ENCODE measurements at regions not wholly inside any gene's neighbourhood (a gene's known extent, or its start where the extent isn't known, plus 50 kb on each side); places are given as distances from the start of the nearest gene placed in this dataset.
"Not testable (repeated sequence)": the region's sequence is repeated elsewhere in the genome, so short reads cannot be mapped to it uniquely, and the experiment has no call there.

DNA sequence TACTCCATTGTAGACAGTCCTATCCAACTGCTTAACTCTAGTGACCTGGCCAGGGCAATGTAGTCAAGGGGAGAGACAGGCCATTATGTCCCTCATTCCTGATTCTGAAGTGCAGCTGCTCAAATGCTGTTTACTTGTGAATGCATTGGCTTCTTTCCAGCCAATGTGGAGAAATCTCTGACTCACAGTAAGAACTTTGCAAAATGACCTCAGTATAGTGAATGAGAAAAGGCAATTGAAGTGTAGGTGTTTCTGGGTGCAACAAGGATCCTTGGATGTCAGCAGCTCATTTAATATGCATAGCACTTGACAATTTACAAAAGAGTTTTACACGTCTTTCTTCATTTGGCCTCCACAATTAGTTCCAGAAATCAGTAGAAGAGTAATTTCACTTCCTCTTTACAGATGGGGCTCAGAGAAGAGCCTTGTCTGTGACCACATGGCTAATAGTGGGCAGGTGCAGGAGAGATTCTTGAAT, 367.2 kb downstream of the OSTF1 start:
- no peak overlapping the region for H3K4me3 ChIP-seq (ENCODE audit: low read depth, low read length)
- TF ChIP-seq CTCF (IDR thresholded peaks at IDR 0.05; ENCODE audit: low read depth, low read length): no peak

- no peak overlapping the region for H3K4me3 ChIP-seq (ENCODE audit: low read depth, low read length)
- no peak for TF ChIP-seq CTCF (IDR thresholded peaks at IDR 0.05; ENCODE audit: low read depth, low read length)
These were observed 368.4 kb downstream of the OSTF1 start for GRCh38 chr9:75456698-75457097.

- TF ChIP-seq CTCF (IDR thresholded peaks at IDR 0.05; ENCODE audit: low read depth, low read length): no peak
These were observed 369.2 kb downstream of the OSTF1 start for GRCh38 chr9:75457474-75458011.

DNA sequence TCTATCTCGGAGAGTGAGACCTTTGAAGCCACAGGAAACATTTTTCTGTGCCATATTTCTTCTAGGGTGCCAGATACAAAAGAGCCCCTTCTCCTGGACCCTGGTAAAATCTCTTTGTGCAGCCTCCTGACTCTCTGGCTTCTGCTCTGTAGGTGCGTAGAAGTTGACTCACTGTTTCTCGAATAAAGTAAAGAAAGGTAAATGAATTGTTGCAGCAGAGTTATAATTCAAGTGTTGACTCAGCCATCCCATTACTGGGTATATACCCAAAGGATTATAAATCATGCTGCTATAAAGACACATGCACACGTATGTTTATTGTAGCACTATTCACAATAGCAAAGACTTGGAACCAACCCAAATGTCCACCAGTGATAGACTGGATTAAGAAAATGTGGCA, 371.0 kb downstream of the OSTF1 start:
- H3K4me3 ChIP-seq (ENCODE audit: low read depth, low read length): not testable (repeated sequence)

More at GRCh38 chr9:75457474-75458011, 369.2 kb downstream of the OSTF1 start:
- H3K4me3 ChIP-seq (ENCODE audit: low read depth, low read length): no peak overlapping the region

DNA sequence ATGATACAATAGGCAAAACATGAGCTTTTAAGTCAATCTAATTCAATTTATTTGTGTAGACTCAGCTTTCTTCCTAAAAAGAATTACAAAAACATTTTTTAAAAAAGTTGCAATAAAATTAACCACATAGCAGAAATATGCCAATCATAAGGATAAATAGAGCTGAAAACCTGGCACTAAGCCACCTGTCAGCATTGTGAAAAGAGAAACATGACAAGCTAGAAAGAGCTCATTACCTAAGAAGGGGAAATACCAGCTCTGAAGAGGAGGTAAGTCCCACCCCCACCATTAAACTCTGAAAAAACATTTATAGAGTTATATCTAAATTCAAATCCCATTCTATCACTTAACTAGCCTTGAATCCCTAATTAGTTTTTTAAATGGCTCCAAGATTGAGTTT, 372.9 kb downstream of the OSTF1 start:
- TF ChIP-seq CTCF (IDR thresholded peaks at IDR 0.05; ENCODE audit: low read depth, low read length): no peak
- no peak overlapping the region for H3K4me3 ChIP-seq (ENCODE audit: low read depth, low read length)

GRCh38 chr9:75462866-75463265, 374.6 kb downstream of the OSTF1 start:
- no peak overlapping the region for H3K4me3 ChIP-seq (ENCODE audit: low read depth, low read length)
- TF ChIP-seq CTCF (IDR thresholded peaks at IDR 0.05; ENCODE audit: low read depth, low read length): no peak

GRCh38 chr9:75463871-75464270, 375.6 kb downstream of the OSTF1 start:
- H3K4me3 ChIP-seq (ENCODE audit: low read depth, low read length): no peak overlapping the region
- TF ChIP-seq CTCF (IDR thresholded peaks at IDR 0.05; ENCODE audit: low read depth, low read length): no peak

DNA sequence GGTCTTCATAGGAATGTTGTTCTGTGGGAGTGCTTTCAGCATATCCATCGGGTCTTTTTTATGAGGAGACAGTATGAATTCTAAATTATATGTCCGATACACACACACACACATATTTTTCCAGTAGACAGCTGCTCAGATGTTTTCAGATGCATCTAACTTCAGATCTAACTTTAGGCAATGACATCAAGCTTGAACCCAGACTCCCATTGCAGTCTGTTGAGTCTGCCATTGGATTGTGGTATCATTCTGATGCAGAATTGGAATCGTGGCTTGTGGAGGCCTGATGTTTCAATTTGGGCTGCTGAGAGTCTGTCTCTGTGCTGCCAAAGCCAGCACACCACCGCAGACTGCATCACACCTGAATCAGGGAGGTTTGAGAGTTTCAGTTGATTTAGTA, 376.4 kb downstream of the OSTF1 start:
- no peak for TF ChIP-seq CTCF (IDR thresholded peaks at IDR 0.05; ENCODE audit: low read depth, low read length)
- no peak overlapping the region for H3K4me3 ChIP-seq (ENCODE audit: low read depth, low read length)

Data from WI38 (cell line).